PC-9 (cell line): ENCODE measurements at regions not wholly inside any gene's neighbourhood (a gene's known extent, or its start where the extent isn't known, plus 50 kb on each side); places are given as distances from the start of the nearest gene placed in this dataset.
A peak's percentile ranks its signal among the peaks of the same experiment; 100 is the strongest.

Source experiments
- BruUV-seq: library from RNA; stranded (reverse); fragments of 400-500 nt; replicated peaks from 2 replicates; lab custom pipeline; 2021; lab: Mats Ljungman, UMichigan
- CTCF ChIA-PET: fragments of 300-600 bp; sonication (Branson Sonifier 250); formaldehyde crosslinking; loops from one replicate; lab custom pipeline; 2022; ENCODE audit warnings: antibody characterized with exemption; lab: Charles Lee
- POLR2A ChIA-PET: fragments of 300-600 bp; sonication (Branson Sonifier 250); formaldehyde crosslinking; loops from one replicate; lab custom pipeline; 2022; ENCODE audit warnings: antibody characterized with exemption; ENCODE audit not compliant: unreplicated experiment; lab: Charles Lee
- DNase-seq, 2 experiments: peaks; one replicate each; pipeline versions ENCODE4 v3.0.0 to v3.0.0-alpha.2; 2015 to 2022; ENCODE audit warnings: mixed read lengths in 1 of 2
- H2AFZ ChIP-seq: fragments of 200-600 bp; sonication (generic); 2 replicates; pipeline ENCODE4 v1.8.1; 2017; ENCODE audit warnings: antibody characterized with exemption
- H3F3A ChIP-seq: fragments of 200-600 bp; sonication (generic); 2 replicates; pipeline ENCODE4 v1.8.1; 2017; ENCODE audit warnings: antibody characterized with exemption, mild to moderate bottlenecking, low read depth; ENCODE audit not compliant: insufficient read depth
- H3K27ac ChIP-seq: fragments of 200-600 bp; sonication (generic); 2 replicates; pipeline ENCODE4 v1.6.1; 2016; ENCODE audit warnings: mixed run types
- H3K27me3 ChIP-seq: fragments of 200-600 bp; sonication (generic); 2 replicates; pipeline ENCODE4 v1.6.1; 2016; ENCODE audit warnings: low read depth, mixed run types; ENCODE audit not compliant: insufficient read depth
- H3K36me3 ChIP-seq: fragments of 200-600 bp; sonication (generic); 2 replicates; pipeline ENCODE4 v1.6.1; 2016; ENCODE audit warnings: low read depth, mixed run types
- H3K4me1 ChIP-seq: fragments of 200-600 bp; sonication (generic); replicated peaks from 2 replicates; pipeline ENCODE4 v1.6.1; 2016; ENCODE audit warnings: mixed run types; ENCODE audit not compliant: insufficient read depth
- H3K4me2 ChIP-seq: fragments of 200-600 bp; sonication (generic); 2 replicates; pipeline ENCODE4 v1.6.1; 2017; ENCODE audit warnings: mixed run types
- H3K4me3 ChIP-seq: fragments of 200-600 bp; sonication (generic); 2 replicates; pipeline ENCODE4 v1.6.1; 2016; ENCODE audit warnings: mixed run types
- H3K79me2 ChIP-seq: fragments of 200-600 bp; sonication (generic); 2 replicates; pipeline ENCODE4 v1.6.1; 2017; ENCODE audit warnings: low read depth, mixed run types
- H3K9me2 ChIP-seq: fragments of 200-600 bp; sonication (generic); 2 replicates; pipeline ENCODE4 v1.8.1; 2017; ENCODE audit warnings: mild to moderate bottlenecking; ENCODE audit not compliant: insufficient read depth
- H3K9me3 ChIP-seq: fragments of 200-600 bp; sonication (generic); 2 replicates; pipeline ENCODE4 v1.8.1; 2016; ENCODE audit warnings: low read depth; ENCODE audit not compliant: insufficient read depth
- H4K20me1 ChIP-seq: fragments of 200-600 bp; sonication (generic); 2 replicates; pipeline ENCODE4 v1.8.1; 2017; ENCODE audit not compliant: insufficient read depth
- CTCF ChIP-seq: fragments of 200-600 bp; sonication (generic); conservative IDR thresholded peaks from 2 replicates; pipeline ENCODE4 v1.6.1; 2017; ENCODE audit warnings: mixed run types, antibody characterized with exemption, mild to moderate bottlenecking, moderate library complexity
- EZH2 ChIP-seq: fragments of 200-600 bp; sonication (generic); IDR thresholded peaks from 2 replicates; pipeline ENCODE4 v1.8.0; 2017; ENCODE audit warnings: antibody characterized with exemption, low read depth
- intact Hi-C: fragments of 100-400 bp; cut with micrococcal nuclease; formaldehyde crosslinking; loops from one replicate; pipeline ENCODE4 v1.10.0; 2022; ENCODE audit not compliant: unreplicated experiment

GRCh38 chr4:38310446-38311043 lies 350.3 kb downstream of the PTTG2 start:
- no peaks in the 10 kb centered on the region for H3K36me3 ChIP-seq
- peaks cover 49% of the 10 kb centered on the region for H3K4me1 ChIP-seq
- DNase-seq: no peak
- no peak overlapping the region for H3K4me2 ChIP-seq
- BruUV-seq: no TSS peak
- TF ChIP-seq CTCF (no peak), EZH2 (no peak)
- H3K9me3 ChIP-seq: no peaks in the 10 kb centered on the region; the same call in none of the 2 replicates
- H2AFZ ChIP-seq: no peak overlapping the region
- CTCF ChIA-PET: no interaction called here
- no peaks in the 10 kb centered on the region for H3K9me2 ChIP-seq
- intact Hi-C loops: no loop called here
- H4K20me1 ChIP-seq: no peaks in the 10 kb centered on the region
- no peaks in the 10 kb centered on the region for H3K79me2 ChIP-seq
- H3F3A ChIP-seq: peaks cover 31% of the 10 kb centered on the region
- POLR2A ChIA-PET: interaction anchor here (0.6 kb wide), 1 partner anchor 352 kb away, joined by 3 read pairs; no protein-coding TSS in a partner anchor
- H3K4me3 ChIP-seq: no peak overlapping the region
- H3K27me3 ChIP-seq: no peaks in the 10 kb centered on the region
- H3K27ac ChIP-seq: no peak overlapping the region

GRCh38 chr4:38311495-38312126 lies 351.4 kb downstream of the PTTG2 start:
- Histone ChIP-seq H3K4me3 (no peak overlapping the region), H3K4me1 (peaks cover 49% of the 10 kb centered on the region), H3K36me3 (no peaks in the 10 kb centered on the region), H3K9me3 (no peaks in the 10 kb centered on the region; the same call in none of the 2 replicates), H3K4me2 (no peak overlapping the region), H3K79me2 (no peaks in the 10 kb centered on the region), H3F3A (peaks cover 31% of the 10 kb centered on the region), H4K20me1 (no peaks in the 10 kb centered on the region), H2AFZ (no peak overlapping the region), H3K27ac (no peak overlapping the region), H3K27me3 (no peaks in the 10 kb centered on the region), H3K9me2 (no peaks in the 10 kb centered on the region)
- intact Hi-C loops: no loop called here
- DNase-seq: no peak
- TF ChIP-seq EZH2 (no peak), CTCF (no peak)
- ChIA-PET CTCF (interaction anchor here (0.6 kb wide), 1 partner anchor 304 kb away, joined by 3 read pairs; no protein-coding TSS in a partner anchor), POLR2A (interaction anchor here (0.6 kb wide), 1 partner anchor 36 kb away, joined by 3 read pairs; no protein-coding TSS in a partner anchor)
- BruUV-seq: no TSS peak

GRCh38 chr4:38313175-38313574 lies 350.8 kb upstream of the KLF3 start:
- Histone ChIP-seq H3K9me3 (no peaks in the 10 kb centered on the region; the same call in none of the 2 replicates), H3F3A (peaks cover 33% of the 10 kb centered on the region), H3K27me3 (no peaks in the 10 kb centered on the region), H3K9me2 (no peaks in the 10 kb centered on the region), H3K4me2 (peak overlapping the region; percentile 21; the same call in 1 of the 2 replicates), H3K4me1 (peaks cover 50% of the 10 kb centered on the region), H4K20me1 (no peaks in the 10 kb centered on the region), H3K36me3 (no peaks in the 10 kb centered on the region), H3K27ac (peak overlapping the region; percentile 79), H3K79me2 (no peaks in the 10 kb centered on the region), H2AFZ (no peak overlapping the region), H3K4me3 (no peak overlapping the region)
- no peak for TF ChIP-seq CTCF
- TF ChIP-seq EZH2: no peak
- peak; percentile 22 to 81 for DNase-seq
- CTCF ChIA-PET: no interaction called here
- intact Hi-C loops: no loop called here
- no TSS peak for BruUV-seq
- POLR2A ChIA-PET: interaction anchor here (0.6 kb wide), 1 partner anchor 234 kb away, joined by 3 read pairs; no protein-coding TSS in a partner anchor
